Calu3 (cell line): ENCODE measurements at regions not wholly inside any gene's neighbourhood (a gene's known extent, or its start where the extent isn't known, plus 50 kb on each side); places are given as distances from the start of the nearest gene placed in this dataset.

ENCODE experiments used
- BruUV-seq: library from RNA; stranded (reverse); fragments of 400-500 nt; replicated peaks from 2 replicates; lab custom pipeline; 2021; lab: Mats Ljungman, UMichigan
- CTCF ChIA-PET: fragments of 300-600 bp; sonication (Branson Sonifier 250); formaldehyde crosslinking; loops from one replicate; lab custom pipeline; 2022; ENCODE audit warnings: antibody characterized with exemption; lab: Charles Lee
- DNase-seq: peaks from one replicate; pipeline ENCODE4 v3.0.0; 2022
- H3K27ac Mint-ChIP-seq: one replicate; pipeline ENCODE4 v1.8.0; 2022; ENCODE audit warnings: mixed read lengths; ENCODE audit not compliant: unreplicated experiment
- H3K27me3 Mint-ChIP-seq: one replicate; pipeline ENCODE4 v1.8.0; 2022; ENCODE audit warnings: mixed read lengths; ENCODE audit not compliant: unreplicated experiment
- H3K36me3 Mint-ChIP-seq: one replicate; pipeline ENCODE4 v1.8.0; 2022; ENCODE audit warnings: mild to moderate bottlenecking, moderate library complexity, mixed read lengths; ENCODE audit not compliant: insufficient read depth, unreplicated experiment
- H3K4me1 Mint-ChIP-seq: one replicate; pipeline ENCODE4 v1.8.0; 2022; ENCODE audit warnings: mild to moderate bottlenecking, low read depth, mixed read lengths; ENCODE audit not compliant: unreplicated experiment
- H3K4me3 Mint-ChIP-seq: one replicate; pipeline ENCODE4 v1.8.0; 2022; ENCODE audit warnings: mild to moderate bottlenecking, low read depth, moderate library complexity, mixed read lengths; ENCODE audit not compliant: unreplicated experiment
- H3K9me3 Mint-ChIP-seq: one replicate; pipeline ENCODE4 v1.8.0; 2022; ENCODE audit warnings: low read depth, mixed read lengths; ENCODE audit not compliant: unreplicated experiment
- CTCF ChIP-seq: fragments of 200-600 bp; IDR thresholded peaks from one replicate; pipeline ENCODE4 v1.8.0; 2022; ENCODE audit warnings: antibody characterized with exemption; ENCODE audit not compliant: unreplicated experiment
- intact Hi-C: fragments of 100-400 bp; cut with micrococcal nuclease; formaldehyde crosslinking; loops from one replicate; pipeline ENCODE4 v1.10.0; 2022; ENCODE audit not compliant: unreplicated experiment

- CTCF ChIA-PET, result no interaction called here
These were observed 982.0 kb upstream of the EPHA7 start for GRCh38 chr6:94401311-94401710.

DNA sequence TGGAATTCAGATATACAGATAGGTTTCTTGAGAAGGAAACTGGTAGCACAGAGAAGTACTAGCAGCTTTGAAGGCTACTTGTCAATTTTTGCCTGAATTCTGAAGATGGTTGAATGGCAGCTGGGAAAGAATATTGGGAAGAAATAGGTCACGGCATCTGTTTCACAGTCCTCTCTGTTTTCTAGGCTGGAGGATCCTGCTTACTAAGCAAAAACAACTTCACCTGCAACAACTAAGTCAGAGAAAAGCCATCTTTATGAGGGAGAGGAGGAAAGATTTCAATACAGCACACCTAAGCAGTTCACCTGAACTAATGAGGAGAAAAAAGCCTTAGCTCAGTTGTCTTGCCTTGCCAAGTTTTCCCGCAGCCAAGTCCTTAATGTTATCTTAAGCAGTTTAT lies 975.5 kb upstream of the EPHA7 start:
- no peak for TF ChIP-seq CTCF
- BruUV-seq, result no TSS peak
- H3K9me3 Mint-ChIP-seq, result peaks cover 5% of the 10 kb centered on the region
- intact Hi-C loops, result no loop called here
- H3K27ac Mint-ChIP-seq, result no peak overlapping the region
- no peaks in the 10 kb centered on the region for H3K27me3 Mint-ChIP-seq
- H3K4me3 Mint-ChIP-seq, result no peak overlapping the region
- H3K4me1 Mint-ChIP-seq, result no peaks in the 10 kb centered on the region
- CTCF ChIA-PET, result no interaction called here
- no peak for DNase-seq
- no peaks in the 10 kb centered on the region for H3K36me3 Mint-ChIP-seq

More at GRCh38 chr6:94401311-94401710, 982.0 kb upstream of the EPHA7 start:
- Mint-ChIP-seq H3K4me1 (no peaks in the 10 kb centered on the region), H3K4me3 (no peak overlapping the region), H3K27me3 (no peaks in the 10 kb centered on the region), H3K9me3 (peaks cover 5% of the 10 kb centered on the region), H3K27ac (no peak overlapping the region), H3K36me3 (no peaks in the 10 kb centered on the region)
- no peak for DNase-seq
- no peak for TF ChIP-seq CTCF
- intact Hi-C loops, result no loop called here
- no TSS peak for BruUV-seq

DNA sequence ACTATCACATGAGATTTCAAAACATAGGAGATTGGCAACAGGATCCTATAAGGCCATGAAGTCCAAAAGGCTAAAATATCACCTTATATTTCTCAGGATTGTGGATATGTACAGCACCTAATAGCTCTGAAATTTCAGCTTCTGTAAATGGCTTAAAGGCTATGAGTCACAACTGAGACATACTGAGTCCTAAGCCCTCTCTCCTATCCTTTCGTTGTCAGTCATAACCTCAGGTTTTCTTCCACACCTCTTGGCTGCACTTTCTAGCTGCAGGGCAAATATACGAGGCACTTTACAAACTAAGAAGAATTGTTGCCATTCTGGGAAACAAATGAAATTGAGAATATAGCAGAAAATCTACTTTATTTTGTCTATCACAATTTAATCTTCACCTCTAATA lies 969.9 kb upstream of the EPHA7 start:
- no peak for TF ChIP-seq CTCF

DNA sequence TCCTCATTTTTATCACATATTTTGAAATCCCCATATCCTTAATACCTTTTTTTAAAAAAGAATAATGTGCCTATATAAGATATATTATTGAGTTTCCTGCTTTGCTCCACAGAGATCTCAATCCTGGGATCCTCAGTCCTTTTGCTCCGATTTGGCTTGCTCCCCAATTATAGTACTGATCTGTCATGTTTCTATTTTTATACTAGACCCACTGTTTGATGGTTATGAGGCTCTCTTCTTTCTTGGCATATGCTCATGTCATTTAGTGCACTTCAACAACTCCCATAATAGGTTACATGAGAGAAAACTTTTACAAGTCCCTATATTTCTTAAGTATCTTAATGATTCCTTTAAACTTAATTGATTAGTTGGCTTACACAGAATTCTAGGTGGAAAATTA lies 958.5 kb upstream of the EPHA7 start:
- TF ChIP-seq CTCF, result no peak

More for the DNA sequence above, 969.9 kb upstream of the EPHA7 start:
- BruUV-seq, result no TSS peak
- Mint-ChIP-seq H3K4me1 (no peaks in the 10 kb centered on the region), H3K4me3 (no peak overlapping the region), H3K9me3 (peaks cover 7% of the 10 kb centered on the region), H3K36me3 (no peaks in the 10 kb centered on the region), H3K27ac (no peak overlapping the region), H3K27me3 (no peaks in the 10 kb centered on the region)
- intact Hi-C loops, result no loop called here
- CTCF ChIA-PET, result no interaction called here
- DNase-seq, result no peak

DNA sequence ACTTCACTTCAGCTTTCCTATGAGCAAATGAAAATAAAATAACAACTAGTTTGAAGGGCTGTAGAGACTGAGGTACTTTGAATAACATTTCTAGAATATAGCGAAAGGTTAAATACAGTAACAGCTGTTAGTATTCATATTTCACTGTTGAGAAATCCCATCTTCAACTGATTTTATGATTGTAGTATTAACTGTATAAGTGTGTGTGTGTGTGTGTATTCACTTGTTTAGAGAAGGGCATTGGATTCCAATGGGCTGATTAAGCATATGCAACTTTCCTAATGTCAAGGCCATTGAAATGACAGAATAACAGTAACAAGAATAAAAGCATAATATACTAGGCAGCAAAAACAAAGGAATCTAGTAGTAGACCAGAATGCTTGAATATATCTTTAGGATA lies 957.5 kb upstream of the EPHA7 start:
- no peaks in the 10 kb centered on the region for H3K4me1 Mint-ChIP-seq
- no peak overlapping the region for H3K4me3 Mint-ChIP-seq
- CTCF ChIA-PET, result no interaction called here
- no peak overlapping the region for H3K27ac Mint-ChIP-seq
- H3K27me3 Mint-ChIP-seq, result no peaks in the 10 kb centered on the region
- intact Hi-C loops, result no loop called here
- DNase-seq, result no peak
- no TSS peak for BruUV-seq
- H3K9me3 Mint-ChIP-seq, result peaks cover 15% of the 10 kb centered on the region
- TF ChIP-seq CTCF, result no peak
- H3K36me3 Mint-ChIP-seq, result no peaks in the 10 kb centered on the region

More for the DNA sequence above, 958.5 kb upstream of the EPHA7 start:
- CTCF ChIA-PET, result no interaction called here
- intact Hi-C loops, result no loop called here
- Mint-ChIP-seq H3K9me3 (peaks cover 15% of the 10 kb centered on the region), H3K27me3 (no peaks in the 10 kb centered on the region), H3K36me3 (no peaks in the 10 kb centered on the region), H3K4me1 (no peaks in the 10 kb centered on the region), H3K4me3 (no peak overlapping the region), H3K27ac (no peak overlapping the region)
- no peak for DNase-seq
- no TSS peak for BruUV-seq
